H1 (cell line): ENCODE measurements at regions not wholly inside any gene's neighbourhood (a gene's known extent, or its start where the extent isn't known, plus 50 kb on each side); places are given as distances from the start of the nearest gene placed in this dataset.

Experiments
- CTCF ChIA-PET: fragments of 300-600 bp; sonication (Branson Sonifier 250); formaldehyde crosslinking; loops from one replicate; lab custom pipeline; 2021; ENCODE audit not compliant: partially characterized antibody; lab: Charles Lee
- POLR2A ChIA-PET: fragments of 300-600 bp; sonication (Branson Sonifier 250); formaldehyde crosslinking; loops from one replicate; lab custom pipeline; 2021; ENCODE audit warnings: inconsistent platforms; ENCODE audit not compliant: partially characterized antibody; lab: Charles Lee
- DNase-seq, 2 experiments: peaks; one replicate each; pipeline versions ENCODE4 v3.0.0 to v3.0.0-alpha.2; 2010 to 2022; ENCODE audit warnings: low spot score in 2 of 2, low read depth in 1 of 2, mixed read lengths in 1 of 2
- FAIRE-seq: peaks from 2 replicates; lab custom pipeline; 2011; peaks lifted over from hg19 to GRCh38; lab: Jason Lieb, UNC
- H2AFZ ChIP-seq: 2 replicates; pipeline ENCODE4 v1.8.1; 2012; ENCODE audit warnings: low read length, inconsistent platforms
- H2AK5ac ChIP-seq: 2 replicates; pipeline ENCODE4 v1.6.1; 2013; ENCODE audit warnings: low read depth, low read length
- H2BK120ac ChIP-seq: replicated peaks from 2 replicates; pipeline ENCODE3; 2013; ENCODE audit warnings: low read depth, low read length, inconsistent platforms
- H2BK12ac ChIP-seq: 2 replicates; pipeline ENCODE4 v1.6.1; 2013; ENCODE audit warnings: low read depth, low read length
- H2BK15ac ChIP-seq: 2 replicates; pipeline ENCODE4 v1.6.1; 2013; ENCODE audit warnings: low read length
- H2BK20ac ChIP-seq: 2 replicates; pipeline ENCODE4 v1.6.1; 2013; ENCODE audit warnings: low read length
- H2BK5ac ChIP-seq: 2 replicates; pipeline ENCODE4 v1.6.1; 2013; ENCODE audit warnings: low read depth, low read length
- H3K14ac ChIP-seq: 2 replicates; pipeline ENCODE4 v1.6.1; 2013; ENCODE audit warnings: inconsistent platforms; ENCODE audit not compliant: insufficient read length
- H3K18ac ChIP-seq: 2 replicates; pipeline ENCODE4 v1.6.1; 2013; ENCODE audit warnings: low read length; ENCODE audit errors: extremely low read depth
- H3K23ac ChIP-seq: 2 replicates; pipeline ENCODE4 v1.6.1; 2013; ENCODE audit warnings: inconsistent platforms; ENCODE audit not compliant: insufficient read length
- H3K23me2 ChIP-seq: 2 replicates; pipeline ENCODE4 v1.6.1; 2013; ENCODE audit warnings: low read depth, low read length
- H3K27ac ChIP-seq: 2 replicates; pipeline ENCODE4 v1.6.1; 2011; ENCODE audit warnings: low read depth, low read length, inconsistent platforms
- H3K27me3 ChIP-seq, 4 experiments: replicated peaks in 1 of 4; 1 replicate in 1 of 4; 2 replicates in 3 of 4; pipeline versions ENCODE4 v1.6.1 to v1.8.1; 2011 to 2013; ENCODE audit warnings: low read length in 3 of 4, mild to moderate bottlenecking in 3 of 4, inconsistent platforms in 2 of 4, mixed read lengths in 2 of 4, moderate library complexity in 1 of 4; ENCODE audit not compliant: control insufficient read depth in 3 of 4, insufficient read depth in 3 of 4; ENCODE audit errors: extremely low read depth in 1 of 4
- H3K36me3 ChIP-seq, 4 experiments: 2 replicates each; pipeline versions ENCODE4 v1.6.1 to v1.8.1; 2011 to 2013; ENCODE audit warnings: mild to moderate bottlenecking in 4 of 4, low read length in 3 of 4, moderate library complexity in 2 of 4, control low read depth in 1 of 4, inconsistent platforms in 1 of 4; ENCODE audit not compliant: insufficient read depth in 4 of 4, control insufficient read depth in 2 of 4
- H3K4ac ChIP-seq: replicated peaks from 2 replicates; pipeline ENCODE3; 2013; ENCODE audit warnings: low read length, low read depth, mixed read lengths, inconsistent platforms; ENCODE audit not compliant: insufficient read length
- H3K4me1 ChIP-seq, 4 experiments: replicated peaks in 1 of 4; 1 replicate in 1 of 4; 2 replicates in 3 of 4; pipeline versions ENCODE4 v1.6.1 to v1.8.1; 2011 to 2013; ENCODE audit warnings: low read length in 3 of 4, inconsistent platforms in 2 of 4, mixed read lengths in 1 of 4; ENCODE audit not compliant: insufficient read depth in 4 of 4, control insufficient read depth in 3 of 4
- H3K4me2 ChIP-seq, 2 experiments: 2 replicates each; pipeline versions ENCODE4 v1.6.1 to v1.8.1; 2011 to 2013; ENCODE audit warnings: low read depth in 2 of 2, low read length in 2 of 2, control low read depth in 1 of 2, inconsistent platforms in 1 of 2, mild to moderate bottlenecking in 1 of 2; ENCODE audit not compliant: insufficient read depth in 1 of 2
- H3K4me3 ChIP-seq, 4 experiments: fragments of 200-600, 300-600 bp in 1 of 4; sonication (generic), shearing (Covaris generic), sonication (Bioruptor Twin) in 1 of 4; 2 replicates each; pipeline versions ENCODE4 v1.5.1 to v1.8.1; 2011 to 2016; ENCODE audit warnings: low read length in 4 of 4, low read depth in 3 of 4, control low read depth in 2 of 4, inconsistent platforms in 2 of 4, mild to moderate bottlenecking in 2 of 4, mixed read lengths in 1 of 4, moderate library complexity in 1 of 4; ENCODE audit not compliant: insufficient read depth in 2 of 4; ENCODE audit errors: extremely low read depth in 1 of 4
- H3K56ac ChIP-seq: replicated peaks from 2 replicates; pipeline ENCODE3; 2013; ENCODE audit warnings: low read depth, mild to moderate bottlenecking, mixed read lengths, low read length, inconsistent platforms; ENCODE audit not compliant: insufficient read length
- H3K79me1 ChIP-seq: 2 replicates; pipeline ENCODE4 v1.6.1; 2013; ENCODE audit warnings: low read depth, low read length, control low read depth
- H3K79me2 ChIP-seq, 2 experiments: 2 replicates each; pipeline versions ENCODE4 v1.6.1 to v1.8.1; 2012 to 2013; ENCODE audit warnings: low read length in 2 of 2, mild to moderate bottlenecking in 2 of 2, inconsistent platforms in 1 of 2; ENCODE audit not compliant: insufficient read depth in 2 of 2, control insufficient read depth in 1 of 2
- H3K9ac ChIP-seq, 4 experiments: replicated peaks in 1 of 4; 1 replicate in 1 of 4; 2 replicates in 3 of 4; pipeline versions ENCODE4 v1.6.1 to v1.8.1; 2011 to 2013; ENCODE audit warnings: low read depth in 3 of 4, low read length in 3 of 4, control low read depth in 2 of 4, mild to moderate bottlenecking in 2 of 4, moderate library complexity in 2 of 4, inconsistent platforms in 1 of 4; ENCODE audit errors: extremely low read depth in 1 of 4
- H3K9me3 ChIP-seq, 2 experiments: 2 replicates each; pipeline versions ENCODE4 v1.6.1 to v1.8.1; 2012 to 2013; ENCODE audit warnings: mild to moderate bottlenecking in 2 of 2, moderate library complexity in 2 of 2, control low read depth in 1 of 2, inconsistent platforms in 1 of 2, low read depth in 1 of 2, low read length in 1 of 2, mixed read lengths in 1 of 2; ENCODE audit not compliant: insufficient read depth in 2 of 2
- H4K20me1 ChIP-seq, 2 experiments: replicated peaks in 1 of 2; 2 replicates each; pipeline versions ENCODE3 to v1.8.1; 2011 to 2013; ENCODE audit warnings: inconsistent platforms in 2 of 2, low read length in 2 of 2, mild to moderate bottlenecking in 1 of 2; ENCODE audit not compliant: insufficient read depth in 2 of 2, control insufficient read depth in 1 of 2
- H4K5ac ChIP-seq: 2 replicates; pipeline ENCODE4 v1.6.1; 2013; ENCODE audit warnings: low read length, low read depth, mixed read lengths, inconsistent platforms; ENCODE audit not compliant: insufficient read length
- H4K8ac ChIP-seq: 2 replicates; pipeline ENCODE4 v1.8.0; 2013; ENCODE audit warnings: mild to moderate bottlenecking, moderate library complexity, low read length, inconsistent platforms; ENCODE audit not compliant: insufficient read depth; ENCODE audit errors: extremely low read depth
- H4K91ac ChIP-seq: replicated peaks from 2 replicates; pipeline ENCODE3; 2013; ENCODE audit warnings: low read length, mixed read lengths, inconsistent platforms; ENCODE audit not compliant: insufficient read length
- ATF3 ChIP-seq: IDR thresholded peaks from 2 replicates; pipeline ENCODE4 v1.6.1; 2011; ENCODE audit warnings: low read depth, mild to moderate bottlenecking, low read length; ENCODE audit not compliant: insufficient read depth
- POU5F1 ChIP-seq: IDR thresholded peaks from 2 replicates; pipeline ENCODE4 v1.6.1; 2011; ENCODE audit warnings: low read depth, mild to moderate bottlenecking, low read length, moderate library complexity
- RFX5 ChIP-seq: IDR thresholded peaks from 2 replicates; pipeline ENCODE4 v1.6.1; 2011; ENCODE audit warnings: low read depth, low read length, improper control_type of control experiment, borderline replicate concordance
- WGBS, 2 experiments: shearing (Covaris generic) in 1 of 2; methylation state at CpG; one replicate each; pipeline versions ENCODE4 v1.1.6 to v1.1.7; 2013 to 2015; ENCODE audit warnings: low lambda C conversion rate in 2 of 2, mixed read lengths in 2 of 2, inconsistent platforms in 1 of 2, low coverage in 1 of 2, missing lambda C conversion rate in 1 of 2; ENCODE audit not compliant: insufficient replicate concordance in 2 of 2, insufficient coverage in 1 of 2, insufficient read length in 1 of 2; ENCODE audit errors: extremely low coverage in 1 of 2, missing lambda C conversion rate in 1 of 2; 5-methylcytosine and 5-hydroxymethylcytosine counted together

GRCh38 chr3:86856711-86857110, 134.2 kb downstream of the VGLL3 start:
- ChIA-PET POLR2A (no interaction called here), CTCF (interaction anchor here (1.2 kb wide), 1 partner anchor 41 kb away, joined by 4 read pairs; no protein-coding TSS in a partner anchor)
- Histone ChIP-seq H3K9ac (no peak overlapping the region), H4K8ac (no peak overlapping the region), H4K5ac (no peak overlapping the region), H2BK20ac (no peak overlapping the region), H3K36me3 (no peaks in the 10 kb centered on the region), H3K4ac (no peak overlapping the region), H4K91ac (no peak overlapping the region), H3K23me2 (no peaks in the 10 kb centered on the region), H3K18ac (no peak overlapping the region), H2BK120ac (no peak overlapping the region), H3K56ac (no peak overlapping the region), H2BK12ac (no peak overlapping the region), H2AK5ac (no peak overlapping the region), H3K23ac (no peak overlapping the region), H3K4me1 (0 out of 7 replicates have a peak, but pooled peaks cover 0 to 2% (median 0%) of the 10 kb centered on the region in 4 experiments), H3K79me1 (no peaks in the 10 kb centered on the region), H3K4me3 (no peak overlapping the region), H2BK15ac (no peak overlapping the region), H2BK5ac (no peak overlapping the region), H3K79me2 (no peaks in the 10 kb centered on the region), H3K27ac (no peak overlapping the region), H4K20me1 (no peaks in the 10 kb centered on the region), H2AFZ (no peak overlapping the region), H3K9me3 (no peaks in the 10 kb centered on the region), H3K27me3 (peaks cover 0 to 1% (median 0%) of the 10 kb centered on the region in 4 experiments; a peak in 1 of 7 replicates), H3K14ac (no peak overlapping the region), H3K4me2 (no peak overlapping the region)
- DNase-seq: no peak
- no peak for FAIRE-seq
- WGBS, 2 experiments: 56% methylated on average over 1 of the region's 1 CpG; no CpG with 5 or more reads in 1 of the 2 experiments
- no peak for TF ChIP-seq ATF3
- no peak for TF ChIP-seq POU5F1
- no peak for TF ChIP-seq RFX5
